KMS-11 (cell line): ENCODE measurements at regions not wholly inside any gene's neighbourhood (a gene's known extent, or its start where the extent isn't known, plus 50 kb on each side); places are given as distances from the start of the nearest gene placed in this dataset.

Experiments
- H2AFZ ChIP-seq: fragments of 200-600 bp; sonication (generic); 2 replicates; pipeline ENCODE4 v1.6.1; 2016; ENCODE audit warnings: antibody characterized with exemption, mixed run types, low read depth
- H3K27ac ChIP-seq: fragments of 200-600 bp; sonication (generic); 2 replicates; pipeline ENCODE4 v1.6.1; 2016; ENCODE audit warnings: mild to moderate bottlenecking, mixed run types
- H3K27me3 ChIP-seq: fragments of 200-600 bp; sonication (generic); 2 replicates; pipeline ENCODE4 v1.6.1; 2017; ENCODE audit warnings: mild to moderate bottlenecking, low read depth, mixed run types, moderate library complexity; ENCODE audit not compliant: insufficient read depth
- H3K36me3 ChIP-seq: fragments of 200-600 bp; sonication (generic); 2 replicates; pipeline ENCODE4 v1.6.1; 2017; ENCODE audit warnings: mild to moderate bottlenecking, mixed run types; ENCODE audit not compliant: insufficient read depth
- H3K4me1 ChIP-seq: fragments of 200-600 bp; sonication (generic); 2 replicates; pipeline ENCODE4 v1.6.1; 2016; ENCODE audit warnings: mild to moderate bottlenecking, low read depth, mixed run types; ENCODE audit not compliant: poor library complexity, severe bottlenecking
- H3K4me2 ChIP-seq: fragments of 200-600 bp; sonication (generic); 2 replicates; pipeline ENCODE4 v1.7.0; 2016; ENCODE audit warnings: mild to moderate bottlenecking, mixed run types
- H3K4me3 ChIP-seq: fragments of 200-600 bp; sonication (generic); IDR thresholded peaks from 2 replicates; pipeline ENCODE4 v1.6.1; 2017; ENCODE audit warnings: low read depth, low read length, mixed read lengths; ENCODE audit not compliant: insufficient read depth
- H3K79me2 ChIP-seq: fragments of 200-600 bp; sonication (generic); 2 replicates; pipeline ENCODE4 v1.6.1; 2016; ENCODE audit warnings: low read depth, mixed run types; ENCODE audit not compliant: insufficient read depth
- H3K9ac ChIP-seq: fragments of 200-600 bp; sonication (generic); 2 replicates; pipeline ENCODE4 v1.6.1; 2016; ENCODE audit warnings: mild to moderate bottlenecking, mixed run types
- H4K20me1 ChIP-seq: fragments of 200-600 bp; sonication (generic); 2 replicates; pipeline ENCODE4 v1.6.1; 2016; ENCODE audit warnings: mild to moderate bottlenecking, mixed run types; ENCODE audit not compliant: insufficient read depth
- CTCF ChIP-seq: fragments of 200-600 bp; sonication (generic); conservative IDR thresholded peaks from 2 replicates; pipeline ENCODE4 v1.6.1; 2017; ENCODE audit warnings: low read depth, mild to moderate bottlenecking, antibody characterized with exemption, low read length, moderate library complexity, mixed read lengths

GRCh38 chr2:13093416-13093991 lies 376.8 kb downstream of the TRIB2 start:
- no peak for TF ChIP-seq CTCF
- Histone ChIP-seq H3K27ac (no peak overlapping the region), H3K27me3 (no peaks in the 10 kb centered on the region), H3K4me2 (no peak overlapping the region), H4K20me1 (no peaks in the 10 kb centered on the region), H3K4me3 (no peak overlapping the region), H3K4me1 (no peaks in the 10 kb centered on the region), H2AFZ (no peak overlapping the region), H3K36me3 (no peaks in the 10 kb centered on the region), H3K79me2 (no peaks in the 10 kb centered on the region), H3K9ac (no peak overlapping the region)

GRCh38 chr2:13102397-13103063 lies 385.8 kb downstream of the TRIB2 start:
- H3K9ac ChIP-seq: no peak overlapping the region
- no peak overlapping the region for H3K4me3 ChIP-seq
- no peaks in the 10 kb centered on the region for H3K4me1 ChIP-seq
- H2AFZ ChIP-seq: no peak overlapping the region
- H3K27me3 ChIP-seq: no peaks in the 10 kb centered on the region
- no peaks in the 10 kb centered on the region for H4K20me1 ChIP-seq
- H3K36me3 ChIP-seq: no peaks in the 10 kb centered on the region
- no peak overlapping the region for H3K4me2 ChIP-seq
- H3K27ac ChIP-seq: no peak overlapping the region
- no peaks in the 10 kb centered on the region for H3K79me2 ChIP-seq
- no peak for TF ChIP-seq CTCF

GRCh38 chr2:13103151-13103550 lies 386.4 kb downstream of the TRIB2 start:
- H3K4me1 ChIP-seq: no peaks in the 10 kb centered on the region
- no peaks in the 10 kb centered on the region for H3K27me3 ChIP-seq
- no peak overlapping the region for H3K4me3 ChIP-seq
- no peak for TF ChIP-seq CTCF
- no peaks in the 10 kb centered on the region for H4K20me1 ChIP-seq
- no peaks in the 10 kb centered on the region for H3K36me3 ChIP-seq
- H3K79me2 ChIP-seq: no peaks in the 10 kb centered on the region
- no peak overlapping the region for H3K9ac ChIP-seq
- no peak overlapping the region for H2AFZ ChIP-seq
- no peak overlapping the region for H3K4me2 ChIP-seq
- no peak overlapping the region for H3K27ac ChIP-seq

- Histone ChIP-seq H3K4me3 (no peak overlapping the region), H3K27me3 (no peaks in the 10 kb centered on the region), H3K4me1 (no peaks in the 10 kb centered on the region), H3K36me3 (no peaks in the 10 kb centered on the region), H3K9ac (no peak overlapping the region), H3K4me2 (no peak overlapping the region), H3K27ac (no peak overlapping the region), H3K79me2 (no peaks in the 10 kb centered on the region), H2AFZ (no peak overlapping the region), H4K20me1 (no peaks in the 10 kb centered on the region)
- TF ChIP-seq CTCF: no peak
These were observed 387.2 kb downstream of the TRIB2 start for GRCh38 chr2:13103778-13104493.
